Aorta (tissue), 5 donors: ENCODE measurements at regions not wholly inside any gene's neighbourhood (a gene's known extent, or its start where the extent isn't known, plus 50 kb on each side); places are given as distances from the start of the nearest gene placed in this dataset.
"Not testable (repeated sequence)": the region's sequence is repeated elsewhere in the genome, so short reads cannot be mapped to it uniquely, and the experiment has no call there.

Source experiments
- ATAC-seq: fragments of 200-7000 bp; cut with Tn5 transposase; one replicate; pipeline ENCODE4 v1.9.1; 2022; ENCODE audit warnings: moderate library complexity; ENCODE audit not compliant: low FRiP score
- DNase-seq, 2 donors: peaks; one replicate each; pipeline ENCODE4 v3.0.0-alpha.2; 2020
- H3K27ac ChIP-seq, 2 donors: one replicate each; pipeline ENCODE4 v1.5.1; 2013; ENCODE audit warnings: low read length in 2 of 2, mild to moderate bottlenecking in 2 of 2, moderate library complexity in 2 of 2, control low read depth in 1 of 2, inconsistent platforms in 1 of 2, low read depth in 1 of 2
- H3K27me3 ChIP-seq, 2 donors: one replicate each; pipeline ENCODE4 v1.6.1; 2013; ENCODE audit warnings: control low read depth in 1 of 2, low read length in 1 of 2, mild to moderate bottlenecking in 1 of 2, moderate library complexity in 1 of 2; ENCODE audit not compliant: insufficient read depth in 2 of 2, control insufficient read depth in 1 of 2
- H3K36me3 ChIP-seq, 2 donors: one replicate each; pipeline ENCODE4 v1.6.1; 2013; ENCODE audit warnings: control low read depth in 1 of 2, low read length in 1 of 2, mild to moderate bottlenecking in 1 of 2; ENCODE audit not compliant: insufficient read depth in 2 of 2, control insufficient read depth in 1 of 2
- H3K4me1 ChIP-seq, 2 donors: one replicate each; pipeline ENCODE4 v1.6.1; 2013; ENCODE audit warnings: low read length in 2 of 2, control low read depth in 1 of 2, mild to moderate bottlenecking in 1 of 2, moderate library complexity in 1 of 2; ENCODE audit not compliant: insufficient read depth in 2 of 2, control insufficient read depth in 1 of 2
- H3K4me3 ChIP-seq, 2 donors: one replicate each; pipeline ENCODE4 v1.5.1; 2013; ENCODE audit warnings: low read length in 2 of 2, control low read depth in 1 of 2, mild to moderate bottlenecking in 1 of 2
- H3K9me3 ChIP-seq: one replicate; pipeline ENCODE4 v1.6.1; 2013; ENCODE audit warnings: mild to moderate bottlenecking, low read length; ENCODE audit not compliant: control insufficient read depth
- WGBS, 2 donors: extraction: QIAGEN DNeasy Blood & Tissue Kit; methylation state at CpG; one replicate each; pipeline ENCODE4 v1.1.7; 2013; 5-methylcytosine and 5-hydroxymethylcytosine counted together
- intact Hi-C, 2 donors: fragments of 100-400 bp; cut with DNase I; formaldehyde crosslinking; loops; one replicate each; pipeline versions ENCODE4 v1.14.2 to v1.15.0; 2022
- donor health status: healthy with polysubstance abuse.
- donor health status: Bipolar disorder and iron deficiency.
- donor health status: DM: no; HTN: no; CAD: no.
- donor health status: DM: no; HTN: no; CAD: no.
- donor health status: DM: yes; HTN: yes; CAD: no.

GRCh38 chr4:133275246-133275645 lies 126.2 kb downstream of the PCDH10 start:
- intact Hi-C loops = no loop called here
- H3K4me3 ChIP-seq = no peak overlapping the region

DNA sequence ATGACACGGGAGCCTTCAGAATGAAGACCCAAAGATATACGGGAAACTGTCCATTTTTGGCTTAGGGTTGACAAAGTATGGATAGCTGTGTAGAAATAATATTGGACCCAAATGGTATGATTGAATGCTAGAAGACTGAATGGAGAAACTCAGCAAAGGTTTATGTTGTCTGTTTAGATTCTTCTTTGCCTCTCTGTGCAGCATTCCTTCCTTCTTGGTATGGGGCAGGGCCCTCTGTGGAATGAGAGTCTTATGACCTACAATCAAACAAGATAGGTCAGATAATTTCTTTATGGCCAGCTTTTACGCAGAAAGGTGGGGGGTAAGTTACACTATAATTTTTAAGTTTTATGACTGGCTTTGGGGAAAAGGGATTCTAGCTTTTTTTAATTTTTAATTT lies 124.3 kb downstream of the PCDH10 start:
- H3K4me1 ChIP-seq = no peaks in the 10 kb centered on the region
- DNase-seq (no peak), ATAC-seq (no peak)
- 86 to 88% methylated on average over 3 of the region's 3 CpGs for WGBS, 2 donors
- intact Hi-C loops = no loop called here
- no peaks in the 10 kb centered on the region for H3K36me3 ChIP-seq
- no peak overlapping the region for H3K4me3 ChIP-seq
- no peak overlapping the region for H3K27ac ChIP-seq
- H3K9me3 ChIP-seq = no peaks in the 10 kb centered on the region
- no peaks in the 10 kb centered on the region for H3K27me3 ChIP-seq

More at GRCh38 chr4:133275246-133275645, 126.2 kb downstream of the PCDH10 start:
- ATAC-seq (no peak), DNase-seq (no peak)
- no peaks in the 10 kb centered on the region for H3K9me3 ChIP-seq
- H3K27me3 ChIP-seq = no peaks in the 10 kb centered on the region
- H3K36me3 ChIP-seq = no peaks in the 10 kb centered on the region
- H3K27ac ChIP-seq = no peak overlapping the region
- no peaks in the 10 kb centered on the region for H3K4me1 ChIP-seq
- WGBS, 2 donors = 81% methylated on average over 3 of the region's 3 CpGs

GRCh38 chr4:133270021-133270570 lies 121.0 kb downstream of the PCDH10 start:
- Histone ChIP-seq H3K4me3 (no peak overlapping the region), H3K9me3 (no peaks in the 10 kb centered on the region), H3K27me3 (no peaks in the 10 kb centered on the region), H3K36me3 (no peaks in the 10 kb centered on the region), H3K4me1 (no peaks in the 10 kb centered on the region), H3K27ac (no peak overlapping the region)
- ATAC-seq (no peak), DNase-seq (no peak)
- intact Hi-C loops = no loop called here
- 40 to 48% methylated on average over 2 of the region's 2 CpGs for WGBS, 2 donors

- Histone ChIP-seq H3K4me3 (no peak overlapping the region), H3K4me1 (no peaks in the 10 kb centered on the region), H3K27me3 (no peaks in the 10 kb centered on the region), H3K36me3 (no peaks in the 10 kb centered on the region), H3K9me3 (no peaks in the 10 kb centered on the region), H3K27ac (no peak overlapping the region)
- DNase-seq (no peak), ATAC-seq (no peak)
- intact Hi-C loops = no loop called here
- WGBS, 2 donors = 88 to 93% methylated on average over 17 of the region's 17 CpGs
Measured at GRCh38 chr4:133268205-133268604, 119.1 kb downstream of the PCDH10 start.

GRCh38 chr4:133267506-133267905 lies 118.4 kb downstream of the PCDH10 start:
- 78 to 84% methylated on average over 7 of the region's 7 CpGs for WGBS, 2 donors

GRCh38 chr4:133266966-133267365 lies 117.9 kb downstream of the PCDH10 start:
- not testable (repeated sequence) for H3K36me3 ChIP-seq
- 87 to 91% methylated on average over 11 of the region's 11 CpGs for WGBS, 2 donors

More at GRCh38 chr4:133267506-133267905, 118.4 kb downstream of the PCDH10 start:
- H3K27ac ChIP-seq, H3K4me3 ChIP-seq, DNase-seq, H3K4me1 ChIP-seq, H3K9me3 ChIP-seq, H3K27me3 ChIP-seq, ATAC-seq, intact Hi-C loops, H3K36me3 ChIP-seq: not testable (repeated sequence)

GRCh38 chr4:133264251-133264650 lies 115.2 kb downstream of the PCDH10 start:
- H3K27ac ChIP-seq, DNase-seq, H3K9me3 ChIP-seq, intact Hi-C loops, H3K27me3 ChIP-seq, H3K36me3 ChIP-seq, ATAC-seq, H3K4me3 ChIP-seq, H3K4me1 ChIP-seq: not testable (repeated sequence)
- WGBS, 2 donors = 80 to 83% methylated on average over 3 of the region's 3 CpGs

More at GRCh38 chr4:133266966-133267365, 117.9 kb downstream of the PCDH10 start:
- H3K9me3 ChIP-seq, ATAC-seq, DNase-seq, H3K27ac ChIP-seq, H3K4me1 ChIP-seq, H3K27me3 ChIP-seq, H3K4me3 ChIP-seq, intact Hi-C loops: not testable (repeated sequence)

DNA sequence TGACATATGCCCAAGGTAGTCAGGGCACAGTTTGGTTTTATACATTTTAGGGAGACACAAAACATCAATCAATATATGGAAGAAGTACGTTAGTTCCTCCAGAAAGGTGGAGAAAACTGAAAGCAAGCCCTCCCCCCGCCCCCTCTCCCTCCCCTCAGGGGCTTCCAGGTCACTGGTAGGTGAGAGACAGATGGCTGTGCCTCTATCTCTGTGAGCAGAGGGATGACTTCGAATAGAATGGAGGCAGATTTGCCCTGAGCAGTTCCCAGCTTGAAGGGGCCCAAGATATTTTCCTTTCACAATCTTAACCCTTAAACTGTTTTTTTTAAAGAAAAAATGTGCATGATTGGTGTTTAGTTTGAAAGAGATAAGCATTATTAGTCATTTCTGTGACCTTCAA lies 114.0 kb downstream of the PCDH10 start:
- 64% methylated on average over 3 of the region's 3 CpGs for WGBS, 2 donors
- no peak for ATAC-seq

DNA sequence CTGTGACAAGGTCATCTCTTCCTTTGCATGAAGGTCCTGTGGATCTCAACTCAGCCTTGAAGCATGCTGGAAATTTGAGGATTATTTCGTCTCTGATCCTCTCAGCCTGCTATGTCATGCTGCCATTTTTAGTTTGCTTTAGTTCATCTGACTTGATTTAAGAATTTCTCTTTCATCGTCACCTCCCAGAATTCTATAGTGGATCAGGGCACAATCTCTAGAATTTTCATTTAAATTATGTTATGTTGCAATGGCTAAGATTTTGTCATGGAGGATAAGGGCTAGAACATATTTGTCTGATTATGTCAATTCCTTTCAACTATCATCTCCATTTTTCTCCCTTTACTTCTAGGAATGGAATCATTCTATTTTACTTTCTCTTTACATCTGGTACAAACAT lies 98.8 kb downstream of the PCDH10 start:
- Histone ChIP-seq H3K27me3 (no peaks in the 10 kb centered on the region), H3K9me3 (no peaks in the 10 kb centered on the region), H3K36me3 (no peaks in the 10 kb centered on the region), H3K27ac (no peak overlapping the region), H3K4me3 (no peak overlapping the region), H3K4me1 (no peaks in the 10 kb centered on the region)
- 92 to 96% methylated on average over 2 of the region's 2 CpGs for WGBS, 2 donors
- DNase-seq (no peak), ATAC-seq (no peak)
- intact Hi-C loops = no loop called here

More for the DNA sequence above, 114.0 kb downstream of the PCDH10 start:
- no peaks in the 10 kb centered on the region for H3K9me3 ChIP-seq
- H3K4me1 ChIP-seq = no peaks in the 10 kb centered on the region
- no peaks in the 10 kb centered on the region for H3K27me3 ChIP-seq
- no peak for DNase-seq
- no peaks in the 10 kb centered on the region for H3K36me3 ChIP-seq
- no peak overlapping the region for H3K4me3 ChIP-seq
- H3K27ac ChIP-seq = no peak overlapping the region
- intact Hi-C loops = no loop called here
